Astrocyte (in vitro differentiated cells and primary cell): ENCODE measurements at regions not wholly inside any gene's neighbourhood (a gene's known extent, or its start where the extent isn't known, plus 50 kb on each side); places are given as distances from the start of the nearest gene placed in this dataset.

Experiments used
- DNase-seq: peaks from one replicate; pipeline ENCODE4 v3.0.0-alpha.2; 2010; ENCODE audit warnings: low read depth
- FAIRE-seq: peaks from 2 replicates; lab custom pipeline; 2011; peaks lifted over from hg19 to GRCh38; lab: Jason Lieb, UNC
- H2AFZ ChIP-seq: 2 replicates; pipeline ENCODE4 v1.6.0; 2012; ENCODE audit warnings: low read depth, low read length, inconsistent platforms
- H3K27ac ChIP-seq: 2 replicates; pipeline ENCODE4 v1.5.1; 2011; ENCODE audit warnings: low read depth, low read length, inconsistent platforms
- H3K27me3 ChIP-seq: 2 replicates; pipeline ENCODE4 v1.6.0; 2011; ENCODE audit warnings: low read length, inconsistent platforms; ENCODE audit not compliant: insufficient read depth
- H3K36me3 ChIP-seq: 2 replicates; pipeline ENCODE4 v1.5.1; 2011; ENCODE audit warnings: low read length, inconsistent platforms; ENCODE audit not compliant: insufficient read depth
- H3K4me1 ChIP-seq: 2 replicates; pipeline ENCODE4 v1.5.1; 2011; ENCODE audit warnings: low read length, inconsistent platforms; ENCODE audit not compliant: insufficient read depth
- H3K4me2 ChIP-seq: 2 replicates; pipeline ENCODE4 v1.6.0; 2012; ENCODE audit warnings: low read length, inconsistent platforms
- H3K4me3 ChIP-seq: 2 replicates; pipeline ENCODE4 v1.5.1; 2011; ENCODE audit warnings: low read depth, mild to moderate bottlenecking, low read length, inconsistent platforms; ENCODE audit not compliant: insufficient read depth
- H3K79me2 ChIP-seq: 2 replicates; pipeline ENCODE4 v1.6.0; 2012; ENCODE audit warnings: mild to moderate bottlenecking, low read length, inconsistent platforms; ENCODE audit not compliant: insufficient read depth
- H3K9ac ChIP-seq: 2 replicates; pipeline ENCODE4 v1.6.0; 2012; ENCODE audit warnings: mild to moderate bottlenecking, low read length, inconsistent platforms
- H3K9me3 ChIP-seq: 2 replicates; pipeline ENCODE4 v1.5.1; 2012; ENCODE audit warnings: low read depth, mild to moderate bottlenecking, low read length, inconsistent platforms; ENCODE audit not compliant: insufficient read depth
- H4K20me1 ChIP-seq: 2 replicates; pipeline ENCODE4 v1.6.0; 2012; ENCODE audit warnings: low read length, inconsistent platforms; ENCODE audit not compliant: insufficient read depth
- H3K27ac Mint-ChIP-seq: one replicate; pipeline ENCODE4 v1.8.0; 2021; ENCODE audit warnings: mild to moderate bottlenecking, mixed read lengths; ENCODE audit not compliant: unreplicated experiment
- H3K27me3 Mint-ChIP-seq: one replicate; pipeline ENCODE4 v1.8.0; 2021; ENCODE audit warnings: low read depth, mixed read lengths; ENCODE audit not compliant: unreplicated experiment
- H3K36me3 Mint-ChIP-seq: one replicate; pipeline ENCODE4 v1.8.0; 2021; ENCODE audit warnings: low read depth, mixed read lengths; ENCODE audit not compliant: unreplicated experiment
- H3K4me1 Mint-ChIP-seq: one replicate; pipeline ENCODE4 v1.8.0; 2021; ENCODE audit warnings: low read depth, mixed read lengths; ENCODE audit not compliant: unreplicated experiment
- H3K4me3 Mint-ChIP-seq: one replicate; pipeline ENCODE4 v1.8.0; 2021; ENCODE audit warnings: mild to moderate bottlenecking, moderate library complexity, mixed read lengths; ENCODE audit not compliant: unreplicated experiment
- H3K9me3 Mint-ChIP-seq: one replicate; pipeline ENCODE4 v1.8.0; 2021; ENCODE audit warnings: mild to moderate bottlenecking, mixed read lengths; ENCODE audit not compliant: unreplicated experiment
- CTCF ChIP-seq: IDR thresholded peaks from 2 replicates; pipeline ENCODE4 v1.5.1; 2011; ENCODE audit warnings: low read depth, mild to moderate bottlenecking, inconsistent platforms, low read length, moderate library complexity; ENCODE audit not compliant: insufficient read depth
- EZH2 ChIP-seq: IDR thresholded peaks from 2 replicates; pipeline ENCODE4 v1.6.1; 2012; ENCODE audit warnings: mild to moderate bottlenecking, low read length, inconsistent platforms; ENCODE audit not compliant: insufficient read depth

- Histone ChIP-seq H2AFZ (no peak overlapping the region), H3K79me2 (no peaks in the 10 kb centered on the region), H3K36me3 (no peaks in the 10 kb centered on the region), H3K4me3 (no peak overlapping the region), H3K4me1 (no peaks in the 10 kb centered on the region), H3K9ac (no peak overlapping the region), H3K9me3 (no peaks in the 10 kb centered on the region), H4K20me1 (no peaks in the 10 kb centered on the region), H3K27ac (no peak overlapping the region), H3K4me2 (no peak overlapping the region), H3K27me3 (no peaks in the 10 kb centered on the region)
- H3K27me3 Mint-ChIP-seq: no peaks in the 10 kb centered on the region
- H3K4me3 Mint-ChIP-seq: no peak overlapping the region
- no peak for FAIRE-seq
- TF ChIP-seq EZH2 (no peak), CTCF (no peak)
- H3K9me3 Mint-ChIP-seq: peaks cover 3% of the 10 kb centered on the region
- no peak for DNase-seq
- H3K36me3 Mint-ChIP-seq: no peaks in the 10 kb centered on the region
- H3K4me1 Mint-ChIP-seq: no peaks in the 10 kb centered on the region
- no peak overlapping the region for H3K27ac Mint-ChIP-seq
These were observed 107.4 kb upstream of the PITX2 start for GRCh38 chr4:110730318-110730717.

- Histone ChIP-seq H3K4me1 (no peaks in the 10 kb centered on the region), H3K36me3 (no peaks in the 10 kb centered on the region), H3K27me3 (no peaks in the 10 kb centered on the region), H4K20me1 (no peaks in the 10 kb centered on the region), H3K27ac (no peak overlapping the region), H3K9ac (no peak overlapping the region), H3K9me3 (no peaks in the 10 kb centered on the region), H3K4me2 (no peak overlapping the region), H3K4me3 (no peak overlapping the region), H3K79me2 (no peaks in the 10 kb centered on the region), H2AFZ (no peak overlapping the region)
- Mint-ChIP-seq H3K9me3 (no peaks in the 10 kb centered on the region), H3K27me3 (no peaks in the 10 kb centered on the region), H3K4me3 (no peak overlapping the region), H3K4me1 (peaks cover 6% of the 10 kb centered on the region), H3K36me3 (no peaks in the 10 kb centered on the region), H3K27ac (no peak overlapping the region)
- FAIRE-seq: no peak
- DNase-seq: no peak
- TF ChIP-seq EZH2 (no peak), CTCF (no peak)
These were observed 111.0 kb upstream of the PITX2 start for GRCh38 chr4:110733901-110734300.

- FAIRE-seq: no peak
- H3K4me1 ChIP-seq: no peaks in the 10 kb centered on the region
- no peak for TF ChIP-seq CTCF
- no peak for TF ChIP-seq EZH2
These were observed 112.8 kb upstream of the PITX2 start for GRCh38 chr4:110735686-110736085.

More at GRCh38 chr4:110735686-110736085, 112.8 kb upstream of the PITX2 start:
- H3K79me2 ChIP-seq: no peaks in the 10 kb centered on the region
- H3K4me2 ChIP-seq: no peak overlapping the region
- H3K9ac ChIP-seq: no peak overlapping the region
- H4K20me1 ChIP-seq: no peaks in the 10 kb centered on the region
- no peak for DNase-seq
- H3K9me3 ChIP-seq: no peaks in the 10 kb centered on the region
- Mint-ChIP-seq H3K27ac (no peak overlapping the region), H3K27me3 (no peaks in the 10 kb centered on the region), H3K36me3 (no peaks in the 10 kb centered on the region), H3K4me3 (no peak overlapping the region), H3K9me3 (no peaks in the 10 kb centered on the region), H3K4me1 (peaks cover 9% of the 10 kb centered on the region)
- H3K27ac ChIP-seq: no peak overlapping the region
- H3K27me3 ChIP-seq: no peaks in the 10 kb centered on the region
- H3K36me3 ChIP-seq: no peaks in the 10 kb centered on the region
- no peak overlapping the region for H3K4me3 ChIP-seq
- no peak overlapping the region for H2AFZ ChIP-seq
